Left lobe of liver (tissue), 2 donors: ENCODE measurements at regions not wholly inside any gene's neighbourhood (a gene's known extent, or its start where the extent isn't known, plus 50 kb on each side); places are given as distances from the start of the nearest gene placed in this dataset.

Experiments used
- ATAC-seq: fragments of 200-7000 bp; cut with Tn5 transposase; one replicate; pipeline ENCODE4 v1.9.1; 2020; ENCODE audit warnings: mild to moderate bottlenecking, moderate library complexity
- DNase-seq: peaks from one replicate; pipeline ENCODE4 v3.0.0-alpha.2; 2020; ENCODE audit warnings: low spot score
- donor health status: DM: no; HTN: no; CAD: no; lungs with moderate emphysema.
- donor health status: DM: no; HTN: yes; CAD: no.

- ATAC-seq (no peak), DNase-seq (no peak)
These were observed 1055.7 kb downstream of the NAALADL2 start for GRCh38 chr3:175914785-175915184.

GRCh38 chr3:175913286-175913685, 1054.2 kb downstream of the NAALADL2 start:
- DNase-seq (no peak), ATAC-seq (no peak)

- ATAC-seq: no peak
- no peak for DNase-seq
These were observed 1052.8 kb downstream of the NAALADL2 start for GRCh38 chr3:175911937-175912336.

GRCh38 chr3:175902226-175902625, 1043.1 kb downstream of the NAALADL2 start:
- DNase-seq: no peak
- ATAC-seq: no peak

- ATAC-seq (no peak), DNase-seq (no peak)
These were observed 1039.1 kb downstream of the NAALADL2 start for GRCh38 chr3:175898194-175898593.

GRCh38 chr3:175896655-175897054, 1037.5 kb downstream of the NAALADL2 start:
- no peak for DNase-seq
- no peak for ATAC-seq

GRCh38 chr3:175895731-175896130, 1036.6 kb downstream of the NAALADL2 start:
- DNase-seq (no peak), ATAC-seq (peak; percentile 97)

GRCh38 chr3:175893566-175893965, 1034.4 kb downstream of the NAALADL2 start:
- no peak for DNase-seq
- no peak for ATAC-seq

- DNase-seq (no peak), ATAC-seq (no peak)
These were observed 1030.9 kb downstream of the NAALADL2 start for GRCh38 chr3:175890066-175890465.

GRCh38 chr3:175885231-175885766, 1026.2 kb downstream of the NAALADL2 start:
- ATAC-seq: no peak
- no peak for DNase-seq

- ATAC-seq: no peak
- no peak for DNase-seq
These were observed 1020.3 kb downstream of the NAALADL2 start for GRCh38 chr3:175879417-175879816.

- ATAC-seq (no peak), DNase-seq (no peak)
These were observed 1010.3 kb downstream of the NAALADL2 start for GRCh38 chr3:175869404-175869803.

GRCh38 chr3:175868626-175869025, 1009.5 kb downstream of the NAALADL2 start:
- DNase-seq (no peak), ATAC-seq (no peak)

GRCh38 chr3:175865724-175866123, 1006.6 kb downstream of the NAALADL2 start:
- ATAC-seq (no peak), DNase-seq (no peak)

- ATAC-seq: no peak
- DNase-seq: no peak
These were observed 1002.8 kb downstream of the NAALADL2 start for GRCh38 chr3:175861916-175862315.
